Mesothelial cell of epicardium (in vitro differentiated cells): ENCODE measurements at regions not wholly inside any gene's neighbourhood (a gene's known extent, or its start where the extent isn't known, plus 50 kb on each side); places are given as distances from the start of the nearest gene placed in this dataset.

Experiments used
- DNase-seq, 2 experiments: peaks; one replicate each; pipeline ENCODE4 v3.0.0; 2021; ENCODE audit warnings: low spot score in 2 of 2; ENCODE audit not compliant: unreplicated experiment in 2 of 2
- H3K27ac Mint-ChIP-seq: 2 replicates; pipeline ENCODE4 v1.8.0; 2021; ENCODE audit warnings: mixed read lengths
- H3K27me3 Mint-ChIP-seq: 2 replicates; pipeline ENCODE4 v1.8.0; 2021; ENCODE audit warnings: low read depth, mixed read lengths
- H3K36me3 Mint-ChIP-seq: 2 replicates; pipeline ENCODE4 v1.8.0; 2021; ENCODE audit warnings: mixed read lengths
- H3K4me1 Mint-ChIP-seq: 2 replicates; pipeline ENCODE4 v1.8.0; 2021; ENCODE audit warnings: mixed read lengths
- H3K4me3 Mint-ChIP-seq: 2 replicates; pipeline ENCODE4 v1.8.0; 2021; ENCODE audit warnings: mild to moderate bottlenecking, moderate library complexity, mixed read lengths
- H3K9me3 Mint-ChIP-seq: 2 replicates; pipeline ENCODE4 v1.8.0; 2021; ENCODE audit warnings: mixed read lengths
- CTCF ChIP-seq: fragments of 200-600 bp; sonication (generic); IDR thresholded peaks from one replicate; pipeline ENCODE4 v1.5.0; 2021; ENCODE audit warnings: antibody characterized with exemption; ENCODE audit not compliant: unreplicated experiment

GRCh38 chr18:40208958-40209357 lies 1746.1 kb upstream of the PIK3C3 start:
- TF ChIP-seq CTCF: no peak
- no peak for DNase-seq
- Mint-ChIP-seq H3K4me1 (no peaks in the 10 kb centered on the region), H3K4me3 (no peak overlapping the region), H3K9me3 (peaks cover 4% of the 10 kb centered on the region), H3K27me3 (no peaks in the 10 kb centered on the region), H3K36me3 (no peaks in the 10 kb centered on the region), H3K27ac (no peak overlapping the region)

- Mint-ChIP-seq H3K4me3 (no peak overlapping the region), H3K36me3 (no peaks in the 10 kb centered on the region), H3K4me1 (no peaks in the 10 kb centered on the region), H3K27ac (no peak overlapping the region), H3K27me3 (no peaks in the 10 kb centered on the region), H3K9me3 (peaks cover 17% of the 10 kb centered on the region)
- no peak for TF ChIP-seq CTCF
- no peak for DNase-seq
These were observed 1757.3 kb upstream of the PIK3C3 start for GRCh38 chr18:40197711-40198110.

- no peak for TF ChIP-seq CTCF
- Mint-ChIP-seq H3K36me3 (no peaks in the 10 kb centered on the region), H3K4me3 (no peak overlapping the region), H3K9me3 (no peaks in the 10 kb centered on the region), H3K27me3 (no peaks in the 10 kb centered on the region), H3K4me1 (no peaks in the 10 kb centered on the region), H3K27ac (no peak overlapping the region)
- no peak for DNase-seq
These were observed 1768.4 kb upstream of the PIK3C3 start for GRCh38 chr18:40186677-40187076.

GRCh38 chr18:40179729-40180461 lies 1775.1 kb upstream of the PIK3C3 start:
- TF ChIP-seq CTCF: no peak
- Mint-ChIP-seq H3K27me3 (no peaks in the 10 kb centered on the region), H3K27ac (no peak overlapping the region), H3K9me3 (peaks cover 6% of the 10 kb centered on the region), H3K4me3 (no peak overlapping the region), H3K4me1 (no peaks in the 10 kb centered on the region), H3K36me3 (peaks cover 2% of the 10 kb centered on the region)
- no peak for DNase-seq

GRCh38 chr18:40168026-40168425 lies 1787.0 kb upstream of the PIK3C3 start:
- H3K4me3 Mint-ChIP-seq: no peak overlapping the region
- peaks cover 10% of the 10 kb centered on the region for H3K4me1 Mint-ChIP-seq
- DNase-seq: no peak
- H3K36me3 Mint-ChIP-seq: no peaks in the 10 kb centered on the region
- TF ChIP-seq CTCF: no peak
- no peaks in the 10 kb centered on the region for H3K9me3 Mint-ChIP-seq
- H3K27me3 Mint-ChIP-seq: no peaks in the 10 kb centered on the region
- H3K27ac Mint-ChIP-seq: no peak overlapping the region
